ENCODE measurements at regions not wholly inside any gene's neighbourhood (a gene's known extent, or its start where the extent isn't known, plus 50 kb on each side); places are given as distances from the start of the nearest gene placed in this dataset.
"Not testable (repeated sequence)": the region's sequence is repeated elsewhere in the genome, so short reads cannot be mapped to it uniquely, and the experiment has no call there.

GRCh38 chr1:47491341-47491753 is 53.5 kb downstream of the FOXD2 start:
- no peak for TF ChIP-seq JUND (IDR thresholded peaks at IDR 0.05; ENCODE audit: low read depth)
- DNase-seq (ENCODE audit: low read depth in 1 of 2, low spot score in 1 of 2), result no peak
- in situ Hi-C loops (cut with HindIII; ENCODE audit: low pct_unique_long_range_greater_than_20kb, low sequenced_read_pairs), result no loop called here

- DNase-seq (ENCODE audit: low read depth in 1 of 2, low spot score in 1 of 2), result no peak
- in situ Hi-C loops (cut with HindIII; ENCODE audit: low pct_unique_long_range_greater_than_20kb, low sequenced_read_pairs), result no loop called here
- TF ChIP-seq JUND (IDR thresholded peaks at IDR 0.05; ENCODE audit: low read depth), result no peak
Observed at GRCh38 chr1:47495176-47495713, 57.4 kb downstream of the FOXD2 start.

- TF ChIP-seq JUND (IDR thresholded peaks at IDR 0.05; ENCODE audit: low read depth), result no peak
- in situ Hi-C loops (cut with HindIII; ENCODE audit: low pct_unique_long_range_greater_than_20kb, low sequenced_read_pairs), result no loop called here
- DNase-seq (ENCODE audit: low read depth in 1 of 2, low spot score in 1 of 2), result no peak
Observed at GRCh38 chr1:47498551-47498950, 60.7 kb downstream of the FOXD2 start.

- TF ChIP-seq JUND (IDR thresholded peaks at IDR 0.05; ENCODE audit: low read depth), result no peak
- no peak for DNase-seq (ENCODE audit: low read depth in 1 of 2, low spot score in 1 of 2)
- in situ Hi-C loops (cut with HindIII; ENCODE audit: low pct_unique_long_range_greater_than_20kb, low sequenced_read_pairs), result no loop called here
Observed at GRCh38 chr1:47501069-47501468, 63.2 kb downstream of the FOXD2 start.

- no peak for TF ChIP-seq JUND (IDR thresholded peaks at IDR 0.05; ENCODE audit: low read depth)
- no peak for DNase-seq (ENCODE audit: low read depth in 1 of 2, low spot score in 1 of 2)
- in situ Hi-C loops (cut with HindIII; ENCODE audit: low pct_unique_long_range_greater_than_20kb, low sequenced_read_pairs), result no loop called here
Observed at GRCh38 chr1:47502746-47503370, 65.0 kb downstream of the FOXD2 start.

- in situ Hi-C loops (cut with HindIII; ENCODE audit: low pct_unique_long_range_greater_than_20kb, low sequenced_read_pairs); DNase-seq (ENCODE audit: low read depth in 1 of 2, low spot score in 1 of 2): not testable (repeated sequence)
Observed at GRCh38 chr1:47504840-47505239, 67.0 kb downstream of the FOXD2 start.

GRCh38 chr1:47505267-47505666 is 67.4 kb downstream of the FOXD2 start:
- no peak for TF ChIP-seq JUND (IDR thresholded peaks at IDR 0.05; ENCODE audit: low read depth)
- in situ Hi-C loops (cut with HindIII; ENCODE audit: low pct_unique_long_range_greater_than_20kb, low sequenced_read_pairs), result no loop called here
- no peak for DNase-seq (ENCODE audit: low read depth in 1 of 2, low spot score in 1 of 2)

- DNase-seq (ENCODE audit: low read depth in 1 of 2, low spot score in 1 of 2), result no peak
- in situ Hi-C loops (cut with HindIII; ENCODE audit: low pct_unique_long_range_greater_than_20kb, low sequenced_read_pairs), result no loop called here
- TF ChIP-seq JUND (IDR thresholded peaks at IDR 0.05; ENCODE audit: low read depth), result no peak
Observed at GRCh38 chr1:47506053-47506452, 68.2 kb downstream of the FOXD2 start.

GRCh38 chr1:47507144-47507543 is 69.3 kb downstream of the FOXD2 start:
- no peak for TF ChIP-seq JUND (IDR thresholded peaks at IDR 0.05; ENCODE audit: low read depth)
- in situ Hi-C loops (cut with HindIII; ENCODE audit: low pct_unique_long_range_greater_than_20kb, low sequenced_read_pairs), result no loop called here
- no peak for DNase-seq (ENCODE audit: low read depth in 1 of 2, low spot score in 1 of 2)

- in situ Hi-C loops (cut with HindIII; ENCODE audit: low pct_unique_long_range_greater_than_20kb, low sequenced_read_pairs), result no loop called here
- TF ChIP-seq JUND (IDR thresholded peaks at IDR 0.05; ENCODE audit: low read depth), result no peak
- peak in 1 of 2 experiments; percentile 49 for DNase-seq (ENCODE audit: low read depth in 1 of 2, low spot score in 1 of 2)
Observed at GRCh38 chr1:47507881-47508701, 70.2 kb downstream of the FOXD2 start.

- in situ Hi-C loops (cut with HindIII; ENCODE audit: low pct_unique_long_range_greater_than_20kb, low sequenced_read_pairs), result no loop called here
- no peak for TF ChIP-seq JUND (IDR thresholded peaks at IDR 0.05; ENCODE audit: low read depth)
- DNase-seq (ENCODE audit: low read depth in 1 of 2, low spot score in 1 of 2), result no peak
Observed at GRCh38 chr1:47508702-47509431, 71.0 kb downstream of the FOXD2 start.

GRCh38 chr1:47510282-47510811 is 72.5 kb downstream of the FOXD2 start:
- no peak for DNase-seq (ENCODE audit: low read depth in 1 of 2, low spot score in 1 of 2)
- TF ChIP-seq JUND (IDR thresholded peaks at IDR 0.05; ENCODE audit: low read depth), result no peak
- in situ Hi-C loops (cut with HindIII; ENCODE audit: low pct_unique_long_range_greater_than_20kb, low sequenced_read_pairs), result no loop called here
